Keratinocyte (primary cell): ENCODE measurements at regions not wholly inside any gene's neighbourhood (a gene's known extent, or its start where the extent isn't known, plus 50 kb on each side); places are given as distances from the start of the nearest gene placed in this dataset.

Experiments
- DNase-seq: peaks from one replicate; pipeline ENCODE4 v3.0.0-alpha.2; 2011; ENCODE audit warnings: low read depth, missing footprints, low spot score
- FAIRE-seq: peaks from 2 replicates; lab custom pipeline; 2011; peaks lifted over from hg19 to GRCh38; lab: Jason Lieb, UNC
- H2AFZ ChIP-seq: 2 replicates; pipeline ENCODE4 v1.6.0; 2012; ENCODE audit warnings: low read length, control low read depth, inconsistent platforms; ENCODE audit not compliant: control insufficient read depth
- H3K27ac ChIP-seq: 2 replicates; pipeline ENCODE4 v1.5.1; 2011; ENCODE audit warnings: low read length; ENCODE audit not compliant: control insufficient read depth, insufficient read depth
- H3K27me3 ChIP-seq: 3 replicates; pipeline ENCODE4 v1.6.0; 2011; ENCODE audit warnings: low read length; ENCODE audit not compliant: control insufficient read depth, insufficient read depth; ENCODE audit errors: extremely low read depth
- H3K36me3 ChIP-seq, 2 experiments: 2 replicates in 1 of 2; 3 replicates in 1 of 2; pipeline ENCODE4 v1.5.1; 2011; ENCODE audit warnings: low read length in 2 of 2, mild to moderate bottlenecking in 1 of 2; ENCODE audit not compliant: control insufficient read depth in 2 of 2, insufficient read depth in 2 of 2; ENCODE audit errors: extremely low read depth in 1 of 2
- H3K4me1 ChIP-seq: 3 replicates; pipeline ENCODE4 v1.5.1; 2011; ENCODE audit warnings: low read length; ENCODE audit not compliant: control insufficient read depth, insufficient read depth; ENCODE audit errors: extremely low read depth
- H3K4me2 ChIP-seq: 3 replicates; pipeline ENCODE4 v1.6.0; 2011; ENCODE audit warnings: low read depth, low read length; ENCODE audit not compliant: control insufficient read depth, insufficient read depth; ENCODE audit errors: extremely low read depth
- H3K4me3 ChIP-seq, 3 experiments: fragments of 200-600 bp in 1 of 3; sonication (generic) in 1 of 3; 2 replicates in 2 of 3; 3 replicates in 1 of 3; pipeline ENCODE4 v1.5.1; 2011 to 2016; ENCODE audit warnings: low read length in 3 of 3, mild to moderate bottlenecking in 3 of 3, control low read depth in 2 of 3, inconsistent platforms in 1 of 3, low read depth in 1 of 3, mixed read lengths in 1 of 3, mixed run types in 1 of 3, moderate library complexity in 1 of 3; ENCODE audit not compliant: control insufficient read depth in 2 of 3, insufficient read depth in 2 of 3; ENCODE audit errors: extremely low read depth in 1 of 3
- H3K79me2 ChIP-seq: 2 replicates; pipeline ENCODE4 v1.6.0; 2012; ENCODE audit warnings: low read length; ENCODE audit not compliant: control insufficient read depth, insufficient read depth
- H3K9ac ChIP-seq: 3 replicates; pipeline ENCODE4 v1.6.0; 2011; ENCODE audit warnings: low read length; ENCODE audit not compliant: control insufficient read depth, insufficient read depth; ENCODE audit errors: extremely low read depth
- H3K9me1 ChIP-seq: 3 replicates; pipeline ENCODE4 v1.6.0; 2011; ENCODE audit warnings: low read length; ENCODE audit not compliant: control insufficient read depth, insufficient read depth; ENCODE audit errors: extremely low read depth
- H3K9me3 ChIP-seq: 2 replicates; pipeline ENCODE4 v1.5.1; 2012; ENCODE audit warnings: low read depth, low read length; ENCODE audit not compliant: control insufficient read depth
- H4K20me1 ChIP-seq: 3 replicates; pipeline ENCODE4 v1.6.0; 2011; ENCODE audit warnings: low read length; ENCODE audit not compliant: control insufficient read depth, insufficient read depth; ENCODE audit errors: extremely low read depth
- EZH2 ChIP-seq: IDR thresholded peaks from one replicate; pipeline ENCODE4 v1.6.1; 2012; ENCODE audit warnings: inconsistent platforms, mild to moderate bottlenecking, low read length, moderate library complexity
- dilution Hi-C: fragments of 300-500 bp; cut with MboI; formaldehyde crosslinking; loops from one replicate; pipeline ENCODE4 v1.7.0; 2020; ENCODE audit warnings: low sequenced_read_pairs; ENCODE audit not compliant: extremely low pct_ligation_motif_present
- TF ChIP-seq, protein P1 (sequence below), 3 experiments: IDR thresholded peaks in 1 of 3; conservative IDR thresholded peaks in 1 of 3; optimal IDR thresholded peaks in 1 of 3; 2 replicates in 2 of 3; 3 replicates in 1 of 3; pipeline versions ENCODE3 to v1.5.1; 2011; ENCODE audit warnings: low read length in 3 of 3, mild to moderate bottlenecking in 3 of 3, moderate library complexity in 2 of 3, control low read depth in 1 of 3, inconsistent platforms in 1 of 3; ENCODE audit not compliant: insufficient read depth in 2 of 3; ENCODE audit errors: extremely low read depth in 1 of 3

GRCh38 chr13:82257790-82258507 is 1624.3 kb downstream of the SLITRK1 start:
- no peak overlapping the region for H3K27ac ChIP-seq
- DNase-seq (no peak), FAIRE-seq (no peak)
- TF ChIP-seq, protein P1, sequence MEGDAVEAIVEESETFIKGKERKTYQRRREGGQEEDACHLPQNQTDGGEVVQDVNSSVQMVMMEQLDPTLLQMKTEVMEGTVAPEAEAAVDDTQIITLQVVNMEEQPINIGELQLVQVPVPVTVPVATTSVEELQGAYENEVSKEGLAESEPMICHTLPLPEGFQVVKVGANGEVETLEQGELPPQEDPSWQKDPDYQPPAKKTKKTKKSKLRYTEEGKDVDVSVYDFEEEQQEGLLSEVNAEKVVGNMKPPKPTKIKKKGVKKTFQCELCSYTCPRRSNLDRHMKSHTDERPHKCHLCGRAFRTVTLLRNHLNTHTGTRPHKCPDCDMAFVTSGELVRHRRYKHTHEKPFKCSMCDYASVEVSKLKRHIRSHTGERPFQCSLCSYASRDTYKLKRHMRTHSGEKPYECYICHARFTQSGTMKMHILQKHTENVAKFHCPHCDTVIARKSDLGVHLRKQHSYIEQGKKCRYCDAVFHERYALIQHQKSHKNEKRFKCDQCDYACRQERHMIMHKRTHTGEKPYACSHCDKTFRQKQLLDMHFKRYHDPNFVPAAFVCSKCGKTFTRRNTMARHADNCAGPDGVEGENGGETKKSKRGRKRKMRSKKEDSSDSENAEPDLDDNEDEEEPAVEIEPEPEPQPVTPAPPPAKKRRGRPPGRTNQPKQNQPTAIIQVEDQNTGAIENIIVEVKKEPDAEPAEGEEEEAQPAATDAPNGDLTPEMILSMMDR (optimal IDR thresholded peaks at IDR 0.05 in 1 of 3, IDR thresholded peaks at IDR 0.05 in 1 of 3, conservative IDR thresholded peaks at IDR 0.05 in 1 of 3; ENCODE audit: extremely low read depth in 1 of 3, insufficient read depth in 2 of 3, low read length in 3 of 3) = no peak
- no peak for TF ChIP-seq EZH2
- H3K4me2 ChIP-seq = no peak overlapping the region
- no peak overlapping the region for H3K4me3 ChIP-seq
- no peaks in the 10 kb centered on the region for H3K9me3 ChIP-seq
- H3K9me1 ChIP-seq = no peaks in the 10 kb centered on the region
- H4K20me1 ChIP-seq = no peaks in the 10 kb centered on the region
- H3K36me3 ChIP-seq = no peaks in the 10 kb centered on the region
- H2AFZ ChIP-seq = no peak overlapping the region
- no peaks in the 10 kb centered on the region for H3K79me2 ChIP-seq
- H3K9ac ChIP-seq = no peak overlapping the region
- dilution Hi-C loops = no loop called here
- H3K27me3 ChIP-seq = no peaks in the 10 kb centered on the region
- H3K4me1 ChIP-seq = no peaks in the 10 kb centered on the region

- no peak for FAIRE-seq
- TF ChIP-seq, protein P1 (optimal IDR thresholded peaks at IDR 0.05 in 1 of 3, IDR thresholded peaks at IDR 0.05 in 1 of 3, conservative IDR thresholded peaks at IDR 0.05 in 1 of 3; ENCODE audit: extremely low read depth in 1 of 3, insufficient read depth in 2 of 3, low read length in 3 of 3) = no peak
- TF ChIP-seq EZH2 = no peak
- Histone ChIP-seq H3K27ac (no peak overlapping the region), H3K4me3 (no peak overlapping the region), H4K20me1 (no peaks in the 10 kb centered on the region), H3K79me2 (no peaks in the 10 kb centered on the region), H3K9ac (no peak overlapping the region), H3K4me1 (no peaks in the 10 kb centered on the region), H3K9me3 (no peaks in the 10 kb centered on the region), H2AFZ (no peak overlapping the region), H3K27me3 (no peaks in the 10 kb centered on the region), H3K4me2 (no peak overlapping the region), H3K36me3 (no peaks in the 10 kb centered on the region), H3K9me1 (no peaks in the 10 kb centered on the region)
- DNase-seq = no peak
- dilution Hi-C loops = no loop called here
Measured at GRCh38 chr13:82248762-82249161, 1633.5 kb downstream of the SLITRK1 start.
